LNCaP clone FGC (cell line): ENCODE measurements at regions not wholly inside any gene's neighbourhood (a gene's known extent, or its start where the extent isn't known, plus 50 kb on each side); places are given as distances from the start of the nearest gene placed in this dataset.

ENCODE experiments used
- DNase-seq: peaks from one replicate; pipeline ENCODE4 v3.0.0-alpha.2; 2011; ENCODE audit warnings: low read depth
- H3K4me3 ChIP-seq: 2 replicates; pipeline ENCODE4 v1.5.1; 2011; ENCODE audit warnings: mild to moderate bottlenecking, low read depth, low read length, control low read depth
- CTCF ChIP-seq: IDR thresholded peaks from 2 replicates; pipeline ENCODE4 v1.5.1; 2012; ENCODE audit warnings: mild to moderate bottlenecking; ENCODE audit not compliant: control insufficient read depth, insufficient read depth; ENCODE audit errors: extremely low read depth

GRCh38 chr19:30783212-30783611 is 411.0 kb downstream of the ZNF536 start:
- no peak for TF ChIP-seq CTCF
- DNase-seq, result no peak
- H3K4me3 ChIP-seq, result no peak overlapping the region

DNA sequence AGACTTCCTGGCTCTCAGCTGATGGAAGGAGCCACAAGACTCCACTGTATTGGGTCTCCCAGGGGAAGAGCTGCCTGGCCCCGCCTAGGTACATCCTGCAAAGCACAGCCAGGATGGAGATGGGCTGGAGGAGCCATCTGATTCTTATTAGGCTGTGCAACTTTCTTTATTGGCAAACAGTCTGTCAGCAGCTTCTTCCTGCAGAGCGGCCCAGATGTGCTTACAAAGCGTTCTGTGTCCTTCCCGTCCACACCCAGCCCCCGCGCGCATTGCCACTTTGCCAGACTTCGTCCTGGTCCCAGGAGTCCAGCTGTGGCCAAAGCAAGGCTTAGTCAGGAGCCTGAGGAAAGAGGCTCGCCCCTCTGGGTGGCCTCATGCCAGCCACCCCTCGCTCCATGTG is 409.3 kb downstream of the ZNF536 start:
- DNase-seq, result no peak
- no peak for TF ChIP-seq CTCF
- H3K4me3 ChIP-seq, result no peak overlapping the region

DNA sequence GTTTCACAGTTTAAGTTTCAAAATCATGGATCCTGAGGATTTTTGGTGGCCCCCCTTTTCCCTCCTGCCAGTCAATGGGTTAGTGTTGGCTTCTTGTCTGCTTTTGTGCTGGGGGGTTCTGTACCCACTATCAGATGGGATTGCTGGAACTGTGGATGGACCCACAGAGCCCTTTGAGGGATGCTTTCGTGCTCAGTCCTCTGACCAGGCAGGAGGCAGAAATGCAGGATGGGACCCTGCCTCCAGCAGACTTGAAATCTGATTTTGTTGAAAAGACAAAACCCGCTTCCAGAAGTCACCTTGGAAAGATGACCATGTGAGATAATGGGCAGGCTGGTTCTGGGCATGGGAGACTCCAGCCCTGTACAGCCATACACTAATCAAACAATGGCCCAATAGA is 408.9 kb downstream of the ZNF536 start:
- no peak overlapping the region for H3K4me3 ChIP-seq
- no peak for TF ChIP-seq CTCF
- no peak for DNase-seq

- DNase-seq, result no peak
- TF ChIP-seq CTCF, result no peak
- H3K4me3 ChIP-seq, result no peak overlapping the region
These were observed 408.3 kb downstream of the ZNF536 start for GRCh38 chr19:30780456-30780855.

- no peak overlapping the region for H3K4me3 ChIP-seq
- no peak for TF ChIP-seq CTCF
- DNase-seq, result no peak
These were observed 407.8 kb downstream of the ZNF536 start for GRCh38 chr19:30780032-30780431.

- TF ChIP-seq CTCF, result no peak
- H3K4me3 ChIP-seq, result no peak overlapping the region
- DNase-seq, result no peak
These were observed 407.0 kb downstream of the ZNF536 start for GRCh38 chr19:30778961-30779715.

GRCh38 chr19:30778061-30778460 is 405.9 kb downstream of the ZNF536 start:
- TF ChIP-seq CTCF, result no peak
- no peak overlapping the region for H3K4me3 ChIP-seq
- no peak for DNase-seq
